Epidermal melanocyte (primary cell): ENCODE measurements at regions not wholly inside any gene's neighbourhood (a gene's known extent, or its start where the extent isn't known, plus 50 kb on each side); places are given as distances from the start of the nearest gene placed in this dataset.
A peak's percentile ranks its signal among the peaks of the same experiment; 100 is the strongest.
"Not testable (repeated sequence)": the region's sequence is repeated elsewhere in the genome, so short reads cannot be mapped to it uniquely, and the experiment has no call there.

Experiments used
- DNase-seq: peaks from one replicate; pipeline ENCODE4 v3.0.0; 2011; ENCODE audit warnings: low spot score; ENCODE audit not compliant: insufficient read length

GRCh38 chr7:25584112-25584938 is 356.0 kb upstream of the NPVF start:
- DNase-seq: no peak

- DNase-seq: no peak
Measured at GRCh38 chr7:25586513-25586912, 358.2 kb upstream of the NPVF start.

- DNase-seq: no peak
Measured at GRCh38 chr7:25594122-25594521, 365.8 kb upstream of the NPVF start.

- DNase-seq: no peak
Measured at GRCh38 chr7:25594728-25595127, 366.4 kb upstream of the NPVF start.

- DNase-seq: no peak
Measured at GRCh38 chr7:25595996-25596395, 367.7 kb upstream of the NPVF start.

GRCh38 chr7:25596443-25596842 is 368.2 kb upstream of the NPVF start:
- DNase-seq: no peak

GRCh38 chr7:25597946-25598345 is 369.7 kb upstream of the NPVF start:
- peak; percentile 22 for DNase-seq

- DNase-seq: no peak
Measured at GRCh38 chr7:25598765-25599164, 370.5 kb upstream of the NPVF start.

- no peak for DNase-seq
Measured at GRCh38 chr7:25600262-25600920, 372.1 kb upstream of the NPVF start.

- not testable (repeated sequence) for DNase-seq
Measured at GRCh38 chr7:25602730-25603426, 374.6 kb upstream of the NPVF start.

- DNase-seq: not testable (repeated sequence)
Measured at GRCh38 chr7:25603427-25603740, 375.1 kb upstream of the NPVF start.

GRCh38 chr7:25611196-25611595 is 382.9 kb upstream of the NPVF start:
- no peak for DNase-seq

GRCh38 chr7:25613912-25614311 is 385.6 kb upstream of the NPVF start:
- DNase-seq: no peak

GRCh38 chr7:25614415-25614814 is 386.1 kb upstream of the NPVF start:
- no peak for DNase-seq

GRCh38 chr7:25615003-25615402 is 386.7 kb upstream of the NPVF start:
- no peak for DNase-seq

GRCh38 chr7:25615593-25615992 is 387.3 kb upstream of the NPVF start:
- no peak for DNase-seq

GRCh38 chr7:25617214-25617613 is 388.9 kb upstream of the NPVF start:
- no peak for DNase-seq

- no peak for DNase-seq
Measured at GRCh38 chr7:25617673-25618072, 389.4 kb upstream of the NPVF start.

GRCh38 chr7:25619381-25619780 is 391.1 kb upstream of the NPVF start:
- no peak for DNase-seq

- DNase-seq: no peak
Measured at GRCh38 chr7:25619963-25620799, 391.9 kb upstream of the NPVF start.

GRCh38 chr7:25621993-25622392 is 393.7 kb upstream of the NPVF start:
- no peak for DNase-seq

- no peak for DNase-seq
Measured at GRCh38 chr7:25622695-25623094, 394.4 kb upstream of the NPVF start.
